ENCODE measurements at regions not wholly inside any gene's neighbourhood (a gene's known extent, or its start where the extent isn't known, plus 50 kb on each side); places are given as distances from the start of the nearest gene placed in this dataset.

DNA sequence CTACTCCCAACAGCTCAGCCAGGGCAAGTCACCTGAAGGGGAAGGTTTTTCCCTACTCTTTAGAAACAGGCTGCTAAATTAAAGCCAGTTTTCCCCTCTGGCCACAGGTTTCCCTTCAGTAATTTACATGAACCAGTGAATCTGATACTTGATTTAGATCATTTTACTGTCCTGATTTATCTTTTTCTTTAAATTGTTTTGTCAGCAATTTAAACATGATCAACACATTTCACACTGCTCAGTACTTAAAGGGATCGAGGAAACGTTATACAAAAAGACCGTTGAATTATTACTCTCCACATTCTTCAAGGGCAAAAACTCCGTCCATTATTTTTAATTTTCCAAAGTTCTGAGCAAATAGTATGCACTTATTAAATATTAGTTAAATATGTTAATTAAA lies 1165.7 kb upstream of the GYPC start:
- Histone ChIP-seq H3K4me1 (ENCODE audit: control insufficient read depth, insufficient read depth, low read length) (no peaks in the 10 kb centered on the region), H4K91ac (ENCODE audit: insufficient read depth, low read depth, low read length) (no peak overlapping the region), H3K4me2 (ENCODE audit: low read depth, low read length) (no peak overlapping the region), H2AK5ac (ENCODE audit: low read depth, low read length) (no peak overlapping the region), H3K56ac (ENCODE audit: extremely low read depth, insufficient read depth, low read length) (no peak overlapping the region), H2BK20ac (ENCODE audit: low read depth, low read length) (no peak overlapping the region), H4K20me1 (ENCODE audit: insufficient read depth, low read length) (no peaks in the 10 kb centered on the region), H3K4ac (ENCODE audit: low read depth, low read length) (no peak overlapping the region), H3K18ac (ENCODE audit: low read depth, low read length) (no peak overlapping the region), H3K9ac (ENCODE audit: low read depth, low read length) (no peak overlapping the region), H2AK9ac (replicated peaks; ENCODE audit: low read depth, low read length, poor library complexity) (no peak overlapping the region), H3K9me1 (ENCODE audit: insufficient read depth, low read length) (no peaks in the 10 kb centered on the region), H4K5ac (ENCODE audit: low read depth, low read length) (no peak overlapping the region), H3K79me1 (ENCODE audit: low read depth in 1 of 2, low read length in 2 of 2) (no peaks in the 10 kb centered on the region), H3K4me3 (ENCODE audit: insufficient read depth, low read depth, low read length) (no peak overlapping the region), H2BK15ac (ENCODE audit: low read depth, low read length) (no peak overlapping the region), H3K14ac (replicated peaks; ENCODE audit: low read depth, low read length) (no peak overlapping the region), H3K36me3 (ENCODE audit: control insufficient read depth, insufficient read depth, low read length) (no peaks in the 10 kb centered on the region), H2BK120ac (ENCODE audit: low read depth, low read length) (no peak overlapping the region), H3K27ac (ENCODE audit: insufficient read depth, low read length) (no peak overlapping the region), H3K27me3 (ENCODE audit: control insufficient read depth, insufficient read depth, low read length) (no peaks in the 10 kb centered on the region), H3K23ac (ENCODE audit: low read depth, low read length) (no peak overlapping the region), H2AFZ (replicated peaks; ENCODE audit: low read length, poor library complexity) (no peak overlapping the region), H4K8ac (ENCODE audit: low read depth in 2 of 2, low read length in 2 of 2) (no peak overlapping the region), H2BK5ac (ENCODE audit: low read depth, low read length, poor library complexity, severe bottlenecking) (no peak overlapping the region), H3K9me3 (ENCODE audit: control insufficient read depth, insufficient read depth, low read length) (no peaks in the 10 kb centered on the region)
- DNase-seq = no peak
- dilution Hi-C loops (cut with HindIII; ENCODE audit: low sequenced_read_pairs, unreplicated experiment) = no loop called here
- ATAC-seq (ENCODE audit: low read depth) = no peak
- TF ChIP-seq MAFK (IDR thresholded peaks at IDR 0.05; ENCODE audit: low read depth, low read length) = peak; percentile 81
- no peak for TF ChIP-seq FOS (IDR thresholded peaks at IDR 0.05; ENCODE audit: low read depth, low read length)
- BruUV-seq (replicated peaks) = no TSS peak
- in situ Hi-C loops (cut with MboI; ENCODE audit: low sequenced_read_pairs) = no loop called here
- POLR2A ChIA-PET (ENCODE audit: unreplicated experiment) = no interaction called here
- no CpG with 5 or more reads among the region's 4 CpGs for WGBS, 2 experiments (ENCODE audit: extremely low coverage in 2 of 2, insufficient read length in 1 of 2)
- CTCF ChIA-PET = interaction anchor here (0.6 kb wide), 1 partner anchor 1583 kb away, joined by 4 read pairs; no protein-coding TSS in a partner anchor
- intact Hi-C loops (cut with micrococcal nuclease) = no loop called here

Data from IMR-90 (cell line).